ENCODE measurements at regions not wholly inside any gene's neighbourhood (a gene's known extent, or its start where the extent isn't known, plus 50 kb on each side); places are given as distances from the start of the nearest gene placed in this dataset.

GRCh38 chr9:82223442-82223841 is 234.9 kb downstream of the SPATA31D1 start:
- TF ChIP-seq, protein P1, sequence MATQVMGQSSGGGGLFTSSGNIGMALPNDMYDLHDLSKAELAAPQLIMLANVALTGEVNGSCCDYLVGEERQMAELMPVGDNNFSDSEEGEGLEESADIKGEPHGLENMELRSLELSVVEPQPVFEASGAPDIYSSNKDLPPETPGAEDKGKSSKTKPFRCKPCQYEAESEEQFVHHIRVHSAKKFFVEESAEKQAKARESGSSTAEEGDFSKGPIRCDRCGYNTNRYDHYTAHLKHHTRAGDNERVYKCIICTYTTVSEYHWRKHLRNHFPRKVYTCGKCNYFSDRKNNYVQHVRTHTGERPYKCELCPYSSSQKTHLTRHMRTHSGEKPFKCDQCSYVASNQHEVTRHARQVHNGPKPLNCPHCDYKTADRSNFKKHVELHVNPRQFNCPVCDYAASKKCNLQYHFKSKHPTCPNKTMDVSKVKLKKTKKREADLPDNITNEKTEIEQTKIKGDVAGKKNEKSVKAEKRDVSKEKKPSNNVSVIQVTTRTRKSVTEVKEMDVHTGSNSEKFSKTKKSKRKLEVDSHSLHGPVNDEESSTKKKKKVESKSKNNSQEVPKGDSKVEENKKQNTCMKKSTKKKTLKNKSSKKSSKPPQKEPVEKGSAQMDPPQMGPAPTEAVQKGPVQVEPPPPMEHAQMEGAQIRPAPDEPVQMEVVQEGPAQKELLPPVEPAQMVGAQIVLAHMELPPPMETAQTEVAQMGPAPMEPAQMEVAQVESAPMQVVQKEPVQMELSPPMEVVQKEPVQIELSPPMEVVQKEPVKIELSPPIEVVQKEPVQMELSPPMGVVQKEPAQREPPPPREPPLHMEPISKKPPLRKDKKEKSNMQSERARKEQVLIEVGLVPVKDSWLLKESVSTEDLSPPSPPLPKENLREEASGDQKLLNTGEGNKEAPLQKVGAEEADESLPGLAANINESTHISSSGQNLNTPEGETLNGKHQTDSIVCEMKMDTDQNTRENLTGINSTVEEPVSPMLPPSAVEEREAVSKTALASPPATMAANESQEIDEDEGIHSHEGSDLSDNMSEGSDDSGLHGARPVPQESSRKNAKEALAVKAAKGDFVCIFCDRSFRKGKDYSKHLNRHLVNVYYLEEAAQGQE (IDR thresholded peaks at IDR 0.05; ENCODE audit: insufficient read depth in 1 of 2, low read depth in 2 of 2, low read length in 2 of 2), result no peak
- TF ChIP-seq TAF1 (IDR thresholded peaks at IDR 0.05; ENCODE audit: borderline replicate concordance, insufficient read depth, low read length) (no peak), POLR2AphosphoS5 (IDR thresholded peaks at IDR 0.05; ENCODE audit: low read depth, low read length) (no peak)

All from PFSK-1 (cell line).